Ishikawa (cell line): ENCODE measurements at regions not wholly inside any gene's neighbourhood (a gene's known extent, or its start where the extent isn't known, plus 50 kb on each side); places are given as distances from the start of the nearest gene placed in this dataset.

Experiments used
- CEBPB ChIP-seq: IDR thresholded peaks from 2 replicates; pipeline ENCODE4 v1.6.1; 2012
- CREB1 ChIP-seq: IDR thresholded peaks from 2 replicates; pipeline ENCODE4 v1.6.1; 2012; ENCODE audit warnings: low read depth
- EP300 ChIP-seq: IDR thresholded peaks from 2 replicates; pipeline ENCODE4 v1.6.1; 2012; ENCODE audit warnings: borderline replicate concordance
- RAD21 ChIP-seq: IDR thresholded peaks from 2 replicates; pipeline ENCODE4 v1.6.1; 2012; ENCODE audit warnings: low read depth
- TAF1 ChIP-seq: IDR thresholded peaks from 2 replicates; pipeline ENCODE4 v1.6.1; 2012; ENCODE audit warnings: low read depth, mild to moderate bottlenecking
- TCF12 ChIP-seq: IDR thresholded peaks from 2 replicates; pipeline ENCODE4 v1.6.1; 2012; ENCODE audit warnings: low read depth
- YY1 ChIP-seq: IDR thresholded peaks from 2 replicates; pipeline ENCODE4 v1.6.1; 2012; ENCODE audit warnings: low read depth
- TF ChIP-seq, protein P1 (sequence below): IDR thresholded peaks from 2 replicates; pipeline ENCODE4 v1.6.1; 2012
- TF ChIP-seq, protein P2 (sequence below): IDR thresholded peaks from 2 replicates; pipeline ENCODE4 v1.6.1; 2012

DNA sequence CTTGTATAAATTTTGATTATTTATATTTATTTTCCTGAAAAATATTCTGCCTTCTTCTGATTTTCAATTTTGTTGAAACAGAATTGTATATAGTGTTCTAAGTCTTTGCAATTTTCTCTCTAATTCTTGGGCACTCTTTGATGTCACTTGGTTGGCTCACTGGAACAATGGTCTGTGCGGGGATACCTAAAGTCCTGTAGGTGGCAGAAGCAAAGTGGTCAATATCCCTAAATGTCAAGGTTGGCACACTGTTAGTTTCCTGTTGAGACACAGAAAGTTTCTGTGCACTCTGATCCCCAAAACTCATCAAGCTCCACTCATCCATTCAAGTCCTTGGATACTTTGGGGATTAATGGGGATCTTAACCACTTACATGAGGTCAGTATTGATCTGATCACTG, 480.8 kb upstream of the CCNG1 start:
- TF ChIP-seq, protein P1, sequence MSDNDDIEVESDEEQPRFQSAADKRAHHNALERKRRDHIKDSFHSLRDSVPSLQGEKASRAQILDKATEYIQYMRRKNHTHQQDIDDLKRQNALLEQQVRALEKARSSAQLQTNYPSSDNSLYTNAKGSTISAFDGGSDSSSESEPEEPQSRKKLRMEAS, result no peak
- TF ChIP-seq CREB1 (no peak), YY1 (no peak), TAF1 (no peak), RAD21 (no peak), TCF12 (no peak), CEBPB (no peak), EP300 (no peak)
- TF ChIP-seq, protein P2, sequence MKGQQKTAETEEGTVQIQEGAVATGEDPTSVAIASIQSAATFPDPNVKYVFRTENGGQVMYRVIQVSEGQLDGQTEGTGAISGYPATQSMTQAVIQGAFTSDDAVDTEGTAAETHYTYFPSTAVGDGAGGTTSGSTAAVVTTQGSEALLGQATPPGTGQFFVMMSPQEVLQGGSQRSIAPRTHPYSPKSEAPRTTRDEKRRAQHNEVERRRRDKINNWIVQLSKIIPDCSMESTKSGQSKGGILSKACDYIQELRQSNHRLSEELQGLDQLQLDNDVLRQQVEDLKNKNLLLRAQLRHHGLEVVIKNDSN, result no peak
